ENCODE measurements at regions not wholly inside any gene's neighbourhood (a gene's known extent, or its start where the extent isn't known, plus 50 kb on each side); places are given as distances from the start of the nearest gene placed in this dataset.

- TF ChIP-seq EZH2 (IDR thresholded peaks at IDR 0.05; ENCODE audit: insufficient read depth, poor library complexity, severe bottlenecking) (no peak), EZH2phosphoT487 (IDR thresholded peaks at IDR 0.05; ENCODE audit: insufficient read depth, low read depth) (no peak)
These were observed 631.9 kb downstream of the PLPP3 start for GRCh38 chr1:55947446-55947845.
